Fibroblast of upper back skin (primary cell): ENCODE measurements at regions not wholly inside any gene's neighbourhood (a gene's known extent, or its start where the extent isn't known, plus 50 kb on each side); places are given as distances from the start of the nearest gene placed in this dataset.
"Not testable (repeated sequence)": the region's sequence is repeated elsewhere in the genome, so short reads cannot be mapped to it uniquely, and the experiment has no call there.

Experiments
- DNase-seq: peaks from one replicate; pipeline ENCODE4 v3.0.0-alpha.2; 2013

DNA sequence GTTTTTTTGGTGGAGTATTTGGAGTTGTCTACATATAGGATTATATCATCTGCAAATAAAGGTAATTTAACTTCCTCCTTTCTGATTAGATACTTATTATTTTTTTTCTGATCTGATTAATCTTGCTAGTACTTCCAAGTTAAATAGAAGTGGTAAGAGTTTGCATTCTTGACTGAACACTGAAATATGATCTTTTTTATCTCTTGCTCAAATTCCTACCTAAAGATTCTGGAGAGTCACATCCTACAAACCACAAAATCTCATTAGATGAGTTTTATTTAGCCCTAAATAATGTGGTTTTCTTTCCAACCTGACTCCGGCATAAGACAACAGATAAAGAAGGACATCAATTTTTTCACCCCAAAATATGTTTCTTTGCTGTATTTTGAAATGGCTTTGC, 977.9 kb upstream of the GBE1 start:
- no peak for DNase-seq

GRCh38 chr3:82736696-82737277, 975.3 kb upstream of the GBE1 start:
- no peak for DNase-seq

DNA sequence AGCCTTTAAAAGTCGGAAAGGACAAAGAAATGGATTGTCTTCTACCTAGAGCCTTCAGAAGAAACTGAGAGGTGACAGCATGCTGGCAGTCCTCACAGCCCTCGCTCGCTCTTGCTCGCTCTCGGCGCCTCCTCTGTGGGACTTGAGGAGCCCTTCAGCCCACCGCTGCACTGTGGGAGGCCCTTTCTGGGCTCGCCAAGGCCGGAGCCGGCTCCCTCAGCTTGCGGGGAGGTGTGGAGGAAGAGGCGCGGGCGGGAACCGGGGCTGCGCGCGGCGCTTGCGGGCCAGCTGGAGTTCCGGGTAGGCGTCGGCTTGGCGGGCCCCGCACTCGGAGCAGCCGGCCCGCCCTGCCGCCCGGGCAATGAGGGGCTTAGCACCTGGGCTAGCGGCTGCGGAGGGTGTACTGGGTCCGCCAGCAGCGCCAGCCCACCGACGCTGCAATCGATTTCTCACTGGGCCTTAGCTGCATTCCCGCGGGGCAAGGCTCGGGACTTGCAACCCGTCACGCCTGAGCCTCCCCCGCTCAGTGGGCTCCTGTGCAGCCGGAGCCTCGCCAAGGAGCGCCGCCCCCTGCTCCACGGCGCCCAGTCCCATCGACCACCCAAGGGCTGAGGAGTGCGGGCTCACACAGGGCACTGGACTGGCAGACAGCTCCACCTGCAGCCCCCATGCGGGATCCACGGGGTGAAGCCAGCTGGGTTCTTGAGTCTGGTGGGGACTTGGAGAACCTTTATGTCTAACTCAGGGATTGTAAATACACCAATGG, 953.8 kb upstream of the GBE1 start:
- DNase-seq, result no peak

GRCh38 chr3:82707035-82707434, 945.6 kb upstream of the GBE1 start:
- no peak for DNase-seq

GRCh38 chr3:82685761-82686160, 924.3 kb upstream of the GBE1 start:
- no peak for DNase-seq

DNA sequence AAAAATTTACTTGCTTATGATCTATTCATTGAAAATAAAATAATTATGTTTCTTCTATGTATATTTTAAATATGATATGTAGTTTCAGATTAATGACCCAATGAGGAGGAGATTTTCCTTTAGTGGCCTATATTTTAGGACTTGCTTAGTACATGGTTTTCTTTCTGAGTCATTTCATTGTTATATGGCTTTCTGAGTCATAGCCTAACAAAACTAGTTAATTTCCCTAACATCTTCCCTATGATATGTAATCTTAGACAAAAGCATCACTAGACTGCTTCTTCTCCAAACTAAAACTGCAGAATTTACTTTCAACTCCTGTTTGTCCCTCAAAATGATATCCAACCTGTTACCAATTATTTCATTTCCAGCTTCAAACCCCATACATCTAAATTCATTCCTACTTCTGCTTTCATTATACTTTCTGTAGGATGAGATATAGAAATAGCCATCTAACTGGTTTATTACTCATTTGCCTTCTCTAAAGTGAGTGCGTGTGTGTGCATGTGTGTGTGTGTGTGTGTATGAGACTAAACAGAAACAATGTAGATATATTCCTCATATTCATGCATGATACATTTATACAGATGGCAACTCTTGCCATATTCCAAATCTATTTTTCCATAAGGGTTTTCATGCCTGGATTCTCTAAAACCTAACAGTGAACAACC, 915.0 kb upstream of the GBE1 start:
- no peak for DNase-seq

- DNase-seq, result no peak
Measured at GRCh38 chr3:82672966-82673365, 911.5 kb upstream of the GBE1 start.

DNA sequence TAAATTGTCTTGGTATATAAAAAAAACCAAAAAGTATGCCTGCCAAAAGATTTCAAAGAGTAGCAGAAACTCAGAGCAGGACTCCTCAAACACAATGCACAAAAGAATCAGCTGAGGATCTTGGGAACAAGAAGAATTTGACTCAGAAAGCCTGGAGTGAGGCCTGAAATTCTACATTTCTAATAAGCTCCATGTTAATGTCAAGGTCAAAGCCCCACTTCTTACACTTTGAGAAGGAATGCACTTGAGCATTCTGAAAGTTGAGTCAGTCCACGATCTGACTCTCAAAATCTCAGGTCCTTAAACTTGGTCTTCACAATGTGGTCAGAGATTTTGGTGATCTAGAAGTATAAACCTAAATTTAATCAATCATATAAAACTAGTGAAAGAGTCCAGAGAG, 910.0 kb upstream of the GBE1 start:
- DNase-seq, result no peak

- no peak for DNase-seq
Measured at GRCh38 chr3:82654708-82655107, 893.3 kb upstream of the GBE1 start.

GRCh38 chr3:82643948-82644347, 882.5 kb upstream of the GBE1 start:
- DNase-seq, result no peak

GRCh38 chr3:82641701-82642100, 880.3 kb upstream of the GBE1 start:
- no peak for DNase-seq

GRCh38 chr3:82640254-82640653, 878.8 kb upstream of the GBE1 start:
- DNase-seq, result no peak

DNA sequence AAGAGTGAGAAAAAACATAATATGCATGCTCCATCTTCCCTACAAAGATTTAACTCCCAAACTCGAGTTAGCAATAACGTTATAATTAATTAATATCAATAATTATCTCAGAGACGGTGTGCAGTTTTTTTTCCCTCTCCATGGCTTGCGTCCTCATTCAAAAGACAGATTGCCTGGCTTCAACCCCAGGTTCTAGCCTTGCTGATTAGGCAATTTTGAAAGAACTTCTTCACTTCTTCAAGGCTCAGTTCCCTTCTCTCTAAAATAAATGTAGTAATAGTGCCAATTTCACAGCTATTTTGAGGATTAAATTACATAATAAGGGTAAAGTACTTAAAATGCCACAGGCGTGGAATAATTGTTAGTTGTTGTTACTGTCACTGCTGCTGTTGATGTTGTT, 876.1 kb upstream of the GBE1 start:
- DNase-seq, result no peak

DNA sequence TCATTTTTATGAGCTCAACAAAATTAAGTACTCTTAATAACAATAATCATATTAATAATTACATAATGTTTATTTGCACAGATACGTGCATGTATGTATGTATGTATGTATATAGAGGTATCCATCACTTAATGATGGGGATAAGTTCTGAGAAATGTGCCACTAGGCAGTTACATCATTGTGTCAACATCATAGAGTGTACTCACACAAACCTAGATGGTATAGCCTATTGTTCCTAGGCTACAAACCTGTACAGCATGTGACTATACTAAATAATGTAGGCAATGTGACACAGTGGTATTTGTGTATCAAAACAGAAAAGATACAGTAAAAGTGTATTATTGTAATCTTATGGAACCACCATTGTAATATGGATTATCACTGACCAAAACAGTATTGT, 874.7 kb upstream of the GBE1 start:
- no peak for DNase-seq

DNA sequence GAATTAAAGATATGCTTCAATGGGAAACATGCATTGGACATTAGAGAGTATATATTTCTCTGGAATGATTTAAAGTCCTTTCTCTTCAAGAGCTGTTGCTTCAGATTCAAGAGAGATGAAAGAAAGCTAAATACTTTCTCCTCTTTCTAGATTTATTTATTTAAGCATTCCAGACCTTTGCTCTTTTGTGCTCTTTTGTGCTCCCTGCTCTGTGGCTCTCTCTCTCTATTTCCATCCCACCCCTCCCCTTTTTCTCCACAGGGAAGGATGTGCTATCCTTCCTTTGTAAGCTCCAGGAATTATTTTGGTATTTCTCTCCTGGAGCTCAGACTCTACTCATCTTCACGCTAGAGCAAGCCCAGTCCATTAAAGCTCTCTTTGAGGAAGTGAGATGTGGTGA, 871.9 kb upstream of the GBE1 start:
- DNase-seq, result no peak

DNA sequence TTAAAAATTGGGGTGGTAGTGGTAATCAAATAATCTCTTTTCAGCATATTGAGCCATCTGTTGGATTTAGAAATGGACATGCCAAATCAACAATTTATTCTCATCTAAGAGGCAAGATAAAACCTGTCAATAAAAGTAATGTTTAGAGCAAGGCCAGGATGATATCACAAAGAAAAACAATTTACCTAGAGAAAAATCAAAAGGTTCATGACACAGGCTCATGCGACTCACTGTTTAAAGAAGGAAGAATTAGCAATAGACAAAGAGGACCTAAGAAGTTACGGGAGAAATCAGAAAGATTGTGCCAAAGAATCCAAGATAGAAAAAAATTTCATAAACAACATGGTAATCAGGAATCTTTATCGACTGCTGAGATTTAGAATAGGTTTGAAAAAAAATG, 868.5 kb upstream of the GBE1 start:
- DNase-seq, result no peak

GRCh38 chr3:82628385-82629014, 867.1 kb upstream of the GBE1 start:
- DNase-seq, result no peak

- no peak for DNase-seq
Measured at GRCh38 chr3:82627733-82628132, 866.3 kb upstream of the GBE1 start.

DNA sequence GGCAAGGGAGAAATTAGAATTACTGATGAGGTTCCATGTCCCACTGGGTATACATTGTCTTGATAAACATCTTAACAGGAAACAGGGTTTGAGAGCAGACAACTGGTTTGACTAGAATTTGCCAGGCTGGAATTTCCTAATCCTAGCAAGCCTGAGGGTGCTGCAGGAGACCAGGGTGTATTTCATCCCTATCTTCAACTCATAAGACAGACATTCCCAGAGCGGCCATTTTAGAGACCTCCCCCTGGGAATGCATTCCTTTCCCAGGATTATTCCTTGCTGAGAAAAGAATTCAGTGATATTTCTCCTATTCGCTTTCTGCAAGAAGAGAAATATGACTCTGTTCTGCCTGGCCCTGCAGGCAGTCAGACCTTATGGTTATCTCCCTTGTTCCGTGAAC, 859.3 kb upstream of the GBE1 start:
- not testable (repeated sequence) for DNase-seq

- DNase-seq, result no peak
Measured at GRCh38 chr3:82618594-82618993, 857.1 kb upstream of the GBE1 start.

DNA sequence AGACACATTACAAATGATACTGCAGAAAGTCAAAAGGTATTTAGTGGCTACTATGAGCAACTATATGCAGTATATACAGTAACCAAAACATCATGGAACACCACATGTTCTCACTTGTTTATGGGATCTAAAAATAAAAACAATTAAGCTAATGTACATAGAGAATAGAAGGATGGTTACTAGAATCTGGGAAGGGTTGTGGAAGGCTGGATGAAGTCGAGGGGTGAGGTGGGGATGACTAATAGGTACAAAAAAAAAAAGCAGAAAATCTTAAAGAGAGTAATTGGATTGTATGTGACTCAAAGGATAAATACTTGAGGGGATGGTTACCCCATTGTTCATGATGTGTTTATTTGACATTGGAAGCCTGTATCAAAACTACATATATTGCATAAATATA, 848.8 kb upstream of the GBE1 start:
- no peak for DNase-seq

DNA sequence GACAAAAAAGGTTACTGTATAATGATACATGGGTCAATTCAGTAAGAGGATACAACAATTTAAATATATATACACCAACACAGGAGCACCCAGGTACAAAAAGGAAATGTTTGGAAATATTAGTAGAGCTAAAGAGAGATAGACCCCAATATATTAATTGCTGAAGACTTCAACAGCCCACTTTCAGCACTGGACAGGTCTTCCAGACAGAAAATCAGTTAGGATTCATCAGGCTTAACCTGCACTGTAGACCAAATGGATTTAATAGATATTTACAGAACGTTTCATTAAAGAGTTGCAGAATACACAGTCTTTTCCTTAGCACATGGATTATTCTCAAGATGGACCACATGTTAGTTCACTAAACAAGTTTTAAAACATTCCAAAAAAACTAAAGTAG, 845.9 kb upstream of the GBE1 start:
- DNase-seq, result no peak

- no peak for DNase-seq
Measured at GRCh38 chr3:82596805-82597204, 835.4 kb upstream of the GBE1 start.

GRCh38 chr3:82595530-82595929, 834.1 kb upstream of the GBE1 start:
- no peak for DNase-seq
